ENCODE measurements at regions not wholly inside any gene's neighbourhood (a gene's known extent, or its start where the extent isn't known, plus 50 kb on each side); places are given as distances from the start of the nearest gene placed in this dataset.

- DNase-seq (ENCODE audit: low read depth) = no peak
Measured at GRCh38 chr2:236971131-236971821, 114.4 kb upstream of the COPS8 start.

- no peak for DNase-seq (ENCODE audit: low read depth)
Measured at GRCh38 chr2:236971919-236972381, 113.7 kb upstream of the COPS8 start.

GRCh38 chr2:236972491-236973342 lies 113.0 kb upstream of the COPS8 start:
- peak; percentile 71 for DNase-seq (ENCODE audit: low read depth)

GRCh38 chr2:236973343-236973980 lies 112.2 kb upstream of the COPS8 start:
- DNase-seq (ENCODE audit: low read depth) = peak; percentile 74

GRCh38 chr2:236974148-236974547 lies 111.5 kb upstream of the COPS8 start:
- no peak for DNase-seq (ENCODE audit: low read depth)

- no peak for DNase-seq (ENCODE audit: low read depth)
Measured at GRCh38 chr2:236974752-236975151, 110.9 kb upstream of the COPS8 start.

GRCh38 chr2:236975766-236976165 lies 109.9 kb upstream of the COPS8 start:
- DNase-seq (ENCODE audit: low read depth) = no peak

GRCh38 chr2:236976266-236977062 lies 109.2 kb upstream of the COPS8 start:
- DNase-seq (ENCODE audit: low read depth) = no peak

- DNase-seq (ENCODE audit: low read depth) = no peak
Measured at GRCh38 chr2:236977063-236977851, 108.4 kb upstream of the COPS8 start.

- no peak for DNase-seq (ENCODE audit: low read depth)
Measured at GRCh38 chr2:236977852-236978398, 107.8 kb upstream of the COPS8 start.

GRCh38 chr2:236979664-236980063 lies 106.0 kb upstream of the COPS8 start:
- no peak for DNase-seq (ENCODE audit: low read depth)

- DNase-seq (ENCODE audit: low read depth) = no peak
Measured at GRCh38 chr2:236980961-236981360, 104.7 kb upstream of the COPS8 start.

- DNase-seq (ENCODE audit: low read depth) = no peak
Measured at GRCh38 chr2:236981701-236982485, 103.8 kb upstream of the COPS8 start.

- DNase-seq (ENCODE audit: low read depth) = no peak
Measured at GRCh38 chr2:236982693-236983455, 102.8 kb upstream of the COPS8 start.

GRCh38 chr2:236984046-236984445 lies 101.6 kb upstream of the COPS8 start:
- no peak for DNase-seq (ENCODE audit: low read depth)

- DNase-seq (ENCODE audit: low read depth) = no peak
Measured at GRCh38 chr2:236985761-236986339, 99.8 kb upstream of the COPS8 start.

- DNase-seq (ENCODE audit: low read depth) = no peak
Measured at GRCh38 chr2:236986524-236987330, 99.0 kb upstream of the COPS8 start.

GRCh38 chr2:236988216-236988615 lies 97.5 kb upstream of the COPS8 start:
- no peak for DNase-seq (ENCODE audit: low read depth)
